Adrenal gland (tissue), 9 donors: ENCODE measurements at regions not wholly inside any gene's neighbourhood (a gene's known extent, or its start where the extent isn't known, plus 50 kb on each side); places are given as distances from the start of the nearest gene placed in this dataset.

Experiments
- DNase-seq, 7 donors: peaks; one replicate each; pipeline ENCODE4 v3.0.0-alpha.2; 2019 to 2020
- H3K27ac ChIP-seq, 5 donors: fragments of 200-600 bp; sonication (generic) in 4 of 5; 1 replicate in 3 of 5; 2 replicates in 2 of 5; pipeline versions ENCODE4 v1.5.1 to v1.8.0; 2016 to 2020; ENCODE audit warnings: mild to moderate bottlenecking in 1 of 5
- H3K27me3 ChIP-seq: fragments of 200-600 bp; 2 replicates; pipeline ENCODE4 v1.8.0; 2021
- H3K36me3 ChIP-seq, 2 donors: fragments of 200-600 bp; replicated peaks in 1 of 2; 1 replicate in 1 of 2; 2 replicates in 1 of 2; pipeline versions ENCODE4 v1.5.1 to v1.8.0; 2018 to 2022
- H3K4me1 ChIP-seq, 2 donors: fragments of 200-600 bp; replicated peaks in 1 of 2; 1 replicate in 1 of 2; 2 replicates in 1 of 2; pipeline versions ENCODE4 v1.5.1 to v1.8.0; 2018 to 2021
- H3K4me3 ChIP-seq, 4 donors: fragments of 200-600 bp; sonication (generic) in 3 of 4; one replicate each; pipeline ENCODE4 v1.5.1; 2016 to 2018
- H3K9me3 ChIP-seq, 3 donors: fragments of 200-600 bp; sonication (generic) in 1 of 3; replicated peaks in 1 of 3; 1 replicate in 2 of 3; 2 replicates in 1 of 3; pipeline versions ENCODE4 v1.5.1 to v1.8.0; 2016 to 2021
- CTCF ChIP-seq, 6 experiments: fragments of 450-650 bp in 4 of 6; fragments of 200-600 bp in 2 of 6; sonication (generic) in 1 of 6; IDR thresholded peaks; 1 replicate in 5 of 6; 2 replicates in 1 of 6; pipeline versions ENCODE4 v1.5.1 to v1.8.0; 2016 to 2021; ENCODE audit warnings: antibody characterized with exemption in 6 of 6, mild to moderate bottlenecking in 2 of 6, moderate library complexity in 1 of 6
- POLR2A ChIP-seq, 2 donors: fragments of 450-650 bp; IDR thresholded peaks; one replicate each; pipeline ENCODE4 v1.6.1; 2017; ENCODE audit warnings: antibody characterized with exemption in 2 of 2, mild to moderate bottlenecking in 2 of 2, moderate library complexity in 1 of 2
- WGBS, 4 donors: extraction: QIAGEN DNeasy Blood & Tissue Kit in 2 of 4; methylation state at CpG; one replicate each; pipeline versions ENCODE4 v1.1.5 to v1.1.7; 2013 to 2017; 5-methylcytosine and 5-hydroxymethylcytosine counted together
- intact Hi-C, 2 donors: fragments of 100-400 bp; cut with DNase I; formaldehyde crosslinking; loops; one replicate each; pipeline versions ENCODE4 v1.14.1 to v1.15.0; 2022 to 2023
- donor health status: healthy with polysubstance abuse.
- donor health status: Bipolar disorder and iron deficiency.
- donor health status: DM: yes; HTN: yes; CAD: no.
- donor health status: DM: no; HTN: no; CAD: no.
- donor health status: DM: no; HTN: no; CAD: no.

- no peak for DNase-seq
- Histone ChIP-seq H3K4me3 (no peak overlapping the region), H3K4me1 (no peaks in the 10 kb centered on the region), H3K36me3 (no peaks in the 10 kb centered on the region), H3K27ac (no peak overlapping the region), H3K27me3 (no peaks in the 10 kb centered on the region), H3K9me3 (no peaks in the 10 kb centered on the region)
- intact Hi-C loops = no loop called here
- WGBS, 4 donors = 35 to 43% (median 37%) methylated on average over 3 of the region's 3 CpGs
- TF ChIP-seq POLR2A (IDR thresholded peaks at IDR 0.05) (no peak), CTCF (IDR thresholded peaks at IDR 0.05) (no peak)
These were observed 1967.0 kb upstream of the CDH9 start for GRCh38 chr5:29005386-29005785.

GRCh38 chr5:29002481-29002880 is 1964.1 kb upstream of the CDH9 start:
- WGBS, 4 donors = 58 to 76% (median 68%) methylated on average over 6 of the region's 6 CpGs
- Histone ChIP-seq H3K27ac (no peak overlapping the region), H3K4me1 (no peaks in the 10 kb centered on the region), H3K4me3 (no peak overlapping the region), H3K36me3 (no peaks in the 10 kb centered on the region), H3K27me3 (no peaks in the 10 kb centered on the region), H3K9me3 (no peaks in the 10 kb centered on the region)
- TF ChIP-seq CTCF (IDR thresholded peaks at IDR 0.05) (no peak), POLR2A (IDR thresholded peaks at IDR 0.05) (no peak)
- DNase-seq = no peak
- intact Hi-C loops = no loop called here

- intact Hi-C loops = no loop called here
- 66 to 74% (median 73%) methylated on average over 3 of the region's 3 CpGs for WGBS, 4 donors
- Histone ChIP-seq H3K4me3 (no peak overlapping the region), H3K36me3 (no peaks in the 10 kb centered on the region), H3K27ac (no peak overlapping the region), H3K9me3 (no peaks in the 10 kb centered on the region), H3K4me1 (no peaks in the 10 kb centered on the region), H3K27me3 (no peaks in the 10 kb centered on the region)
- TF ChIP-seq CTCF (IDR thresholded peaks at IDR 0.05) = no peak
- TF ChIP-seq POLR2A (IDR thresholded peaks at IDR 0.05) = no peak
- DNase-seq = no peak
These were observed 1963.3 kb upstream of the CDH9 start for GRCh38 chr5:29001666-29002065.

GRCh38 chr5:28984639-28985038 is 1946.3 kb upstream of the CDH9 start:
- H3K4me3 ChIP-seq = no peak overlapping the region
- H3K27me3 ChIP-seq = no peaks in the 10 kb centered on the region
- TF ChIP-seq POLR2A (IDR thresholded peaks at IDR 0.05) (no peak), CTCF (IDR thresholded peaks at IDR 0.05) (no peak)
- intact Hi-C loops = no loop called here
- H3K27ac ChIP-seq = no peak overlapping the region
- no peaks in the 10 kb centered on the region for H3K4me1 ChIP-seq
- H3K36me3 ChIP-seq = no peaks in the 10 kb centered on the region
- DNase-seq = no peak
- peaks cover 0 to 4% (median 0%) of the 10 kb centered on the region in 3 donors for H3K9me3 ChIP-seq
- 68 to 85% (median 72%) methylated on average over 2 of the region's 2 CpGs for WGBS, 4 donors
